GM06990 (cell line): ENCODE measurements at regions not wholly inside any gene's neighbourhood (a gene's known extent, or its start where the extent isn't known, plus 50 kb on each side); places are given as distances from the start of the nearest gene placed in this dataset.

Experiments
- DNase-seq: peaks from one replicate; pipeline ENCODE4 v3.0.0-alpha.2; 2011; ENCODE audit not compliant: insufficient read length; ENCODE audit errors: extremely low read depth
- H3K27me3 ChIP-seq: replicated peaks from 2 replicates; pipeline ENCODE4 v1.6.0; 2011; ENCODE audit warnings: low read length; ENCODE audit not compliant: control insufficient read depth, insufficient read depth
- H3K36me3 ChIP-seq: 2 replicates; pipeline ENCODE4 v1.5.1; 2011; ENCODE audit warnings: low read length; ENCODE audit not compliant: control insufficient read depth, insufficient read depth
- H3K4me3 ChIP-seq: replicated peaks from 2 replicates; pipeline ENCODE4 v1.5.1; 2011; ENCODE audit warnings: low read depth, mild to moderate bottlenecking, control low read depth, low read length
- CTCF ChIP-seq: IDR thresholded peaks from 2 replicates; pipeline ENCODE4 v1.5.1; 2011; ENCODE audit warnings: low read length, control low read depth, mild to moderate bottlenecking, inconsistent platforms; ENCODE audit not compliant: insufficient read depth, poor library complexity, severe bottlenecking

- no peak for DNase-seq
- Histone ChIP-seq H3K36me3 (peaks cover 10% of the 10 kb centered on the region), H3K4me3 (no peak overlapping the region), H3K27me3 (no peaks in the 10 kb centered on the region)
- TF ChIP-seq CTCF, result no peak
Measured at GRCh38 chr12:94811611-94812010, 161.3 kb upstream of the TMCC3 start.

GRCh38 chr12:94807951-94808350 is 157.6 kb upstream of the TMCC3 start:
- Histone ChIP-seq H3K27me3 (no peaks in the 10 kb centered on the region), H3K4me3 (no peak overlapping the region), H3K36me3 (peaks cover 10% of the 10 kb centered on the region)
- no peak for DNase-seq
- TF ChIP-seq CTCF, result no peak

GRCh38 chr12:94806617-94807016 is 156.3 kb upstream of the TMCC3 start:
- DNase-seq, result no peak
- TF ChIP-seq CTCF, result no peak
- Histone ChIP-seq H3K36me3 (peaks cover 10% of the 10 kb centered on the region), H3K27me3 (no peaks in the 10 kb centered on the region), H3K4me3 (no peak overlapping the region)

- no peak for TF ChIP-seq CTCF
- Histone ChIP-seq H3K27me3 (no peaks in the 10 kb centered on the region), H3K36me3 (peaks cover 10% of the 10 kb centered on the region), H3K4me3 (no peak overlapping the region)
- peak; percentile 36 for DNase-seq
Measured at GRCh38 chr12:94805749-94806529, 155.6 kb upstream of the TMCC3 start.

GRCh38 chr12:94803939-94804338 is 153.6 kb upstream of the TMCC3 start:
- H3K4me3 ChIP-seq, result no peak overlapping the region
- no peak for DNase-seq
- no peak for TF ChIP-seq CTCF

More at GRCh38 chr12:94803939-94804338, 153.6 kb upstream of the TMCC3 start:
- no peaks in the 10 kb centered on the region for H3K27me3 ChIP-seq
- peaks cover 4% of the 10 kb centered on the region for H3K36me3 ChIP-seq
